Endothelial cell of umbilical vein (primary cell): ENCODE measurements at regions not wholly inside any gene's neighbourhood (a gene's known extent, or its start where the extent isn't known, plus 50 kb on each side); places are given as distances from the start of the nearest gene placed in this dataset.

Experiments used
- BruUV-seq: library from RNA; stranded (reverse); fragments of 400-500 nt; replicated peaks from 2 replicates; lab custom pipeline; 2021; lab: Mats Ljungman, UMichigan
- CTCF ChIA-PET: fragments of 300-600, 350-600 bp; sonication (Branson Sonifier 250); formaldehyde crosslinking; loops from one replicate; lab custom pipeline; 2021; ENCODE audit warnings: antibody characterized with exemption, inconsistent platforms; lab: Charles Lee
- POLR2A ChIA-PET: fragments of 300-600, 350-600 bp; sonication (Branson Sonifier 250); formaldehyde crosslinking; loops from one replicate; lab custom pipeline; 2021; ENCODE audit warnings: antibody characterized with exemption, inconsistent platforms; lab: Charles Lee
- DNase-seq: peaks from one replicate; pipeline ENCODE4 v3.0.0-alpha.2; 2011; ENCODE audit warnings: low read depth, low spot score
- FAIRE-seq: peaks from 2 replicates; lab custom pipeline; 2011; peaks lifted over from hg19 to GRCh38; lab: Jason Lieb, UNC
- H2AFZ ChIP-seq: 2 replicates; pipeline ENCODE4 v1.6.0; 2012; ENCODE audit warnings: low read depth, low read length, control low read depth, inconsistent platforms
- H3K27ac ChIP-seq: 2 replicates; pipeline ENCODE4 v1.5.1; 2011; ENCODE audit warnings: low read depth, mild to moderate bottlenecking, control low read depth, low read length, moderate library complexity; ENCODE audit not compliant: insufficient read depth
- H3K27me3 ChIP-seq, 2 experiments: 2 replicates each; pipeline versions ENCODE4 v1.6.0 to v1.6.1; 2011; ENCODE audit warnings: low read length in 2 of 2, mixed read lengths in 1 of 2; ENCODE audit not compliant: control insufficient read depth in 2 of 2, insufficient read depth in 2 of 2
- H3K36me3 ChIP-seq, 2 experiments: 2 replicates in 1 of 2; 3 replicates in 1 of 2; pipeline ENCODE4 v1.5.1; 2011; ENCODE audit warnings: low read length in 2 of 2, mild to moderate bottlenecking in 1 of 2, moderate library complexity in 1 of 2; ENCODE audit not compliant: control insufficient read depth in 2 of 2, insufficient read depth in 2 of 2; ENCODE audit errors: extremely low read depth in 1 of 2
- H3K4me1 ChIP-seq: 3 replicates; pipeline ENCODE4 v1.5.1; 2011; ENCODE audit warnings: mild to moderate bottlenecking, low read length; ENCODE audit not compliant: control insufficient read depth, insufficient read depth; ENCODE audit errors: extremely low read depth
- H3K4me2 ChIP-seq: 2 replicates; pipeline ENCODE4 v1.6.1; 2011; ENCODE audit warnings: low read length, control low read depth, mixed read lengths; ENCODE audit not compliant: insufficient read depth
- H3K4me3 ChIP-seq, 3 experiments: fragments of 200-600 bp in 1 of 3; sonication (generic), shearing (Covaris generic) in 1 of 3; replicated peaks in 1 of 3; 2 replicates each; pipeline ENCODE4 v1.5.1; 2011 to 2016; ENCODE audit warnings: control low read depth in 3 of 3, low read length in 3 of 3, mild to moderate bottlenecking in 2 of 3, inconsistent platforms in 1 of 3, low read depth in 1 of 3, moderate library complexity in 1 of 3; ENCODE audit not compliant: insufficient read depth in 1 of 3
- H3K79me2 ChIP-seq: 2 replicates; pipeline ENCODE4 v1.6.0; 2012; ENCODE audit warnings: low read length, inconsistent platforms; ENCODE audit not compliant: control insufficient read depth, insufficient read depth
- H3K9ac ChIP-seq: replicated peaks from 2 replicates; pipeline ENCODE3; 2011; ENCODE audit warnings: low read length, control low read depth; ENCODE audit not compliant: insufficient read depth; ENCODE audit errors: extremely low read depth
- H3K9me1 ChIP-seq: replicated peaks from 3 replicates; pipeline ENCODE4 v1.6.0; 2011; ENCODE audit warnings: mild to moderate bottlenecking, low read length; ENCODE audit not compliant: control insufficient read depth, insufficient read depth; ENCODE audit errors: extremely low read depth
- H3K9me3 ChIP-seq: replicated peaks from 2 replicates; pipeline ENCODE4 v1.5.1; 2012; ENCODE audit warnings: low read length, inconsistent platforms; ENCODE audit not compliant: control insufficient read depth, insufficient read depth
- H4K20me1 ChIP-seq: replicated peaks from 2 replicates; pipeline ENCODE3; 2011; ENCODE audit warnings: mild to moderate bottlenecking, low read length; ENCODE audit not compliant: control insufficient read depth, insufficient read depth; ENCODE audit errors: extremely low read depth
- CTCF ChIP-seq, 2 donors: IDR thresholded peaks; 1 replicate in 1 of 2; 2 replicates in 1 of 2; pipeline ENCODE4 v1.5.1; 2011; ENCODE audit warnings: low read length in 2 of 2, mild to moderate bottlenecking in 2 of 2, moderate library complexity in 2 of 2, control low read depth in 1 of 2, inconsistent platforms in 1 of 2, low read depth in 1 of 2; ENCODE audit not compliant: insufficient read depth in 1 of 2; ENCODE audit errors: extremely low read depth in 1 of 2
- EZH2 ChIP-seq: IDR thresholded peaks from 2 replicates; pipeline ENCODE4 v1.6.1; 2012; ENCODE audit warnings: borderline replicate concordance, low read depth, mild to moderate bottlenecking, moderate library complexity, low read length, inconsistent platforms; ENCODE audit not compliant: severe bottlenecking
- FOS ChIP-seq: IDR thresholded peaks from 2 replicates; pipeline ENCODE4 v1.6.1; 2011; ENCODE audit warnings: mild to moderate bottlenecking, low read length, moderate library complexity, borderline replicate concordance; ENCODE audit not compliant: insufficient read depth
- GATA2 ChIP-seq: IDR thresholded peaks from 2 replicates; pipeline ENCODE4 v1.7.0; 2011; ENCODE audit warnings: low read depth, mild to moderate bottlenecking, moderate library complexity, mixed read lengths, low read length; ENCODE audit not compliant: insufficient read length, insufficient read depth
- JUN ChIP-seq: IDR thresholded peaks from 2 replicates; pipeline ENCODE4 v1.6.1; 2011; ENCODE audit warnings: borderline replicate concordance, low read depth; ENCODE audit not compliant: insufficient read length, insufficient read depth
- MAX ChIP-seq: IDR thresholded peaks from 2 replicates; pipeline ENCODE4 v1.6.1; 2011; ENCODE audit not compliant: insufficient read depth, insufficient read length
- MYC ChIP-seq: IDR thresholded peaks from one replicate; pipeline ENCODE4 v1.6.1; 2011; ENCODE audit warnings: mild to moderate bottlenecking, low read depth, low read length
- POLR2A ChIP-seq: IDR thresholded peaks from 2 replicates; pipeline ENCODE4 v1.6.1; 2012; ENCODE audit warnings: low read depth, mild to moderate bottlenecking, control low read depth, low read length
- POLR2AphosphoS5 ChIP-seq: IDR thresholded peaks from 2 replicates; pipeline ENCODE4 v1.6.1; 2012; ENCODE audit warnings: low read depth, mild to moderate bottlenecking, control low read depth, low read length, moderate library complexity; ENCODE audit not compliant: insufficient read depth
- dilution Hi-C: fragments of 300-500 bp; cut with MboI; formaldehyde crosslinking; loops from one replicate; pipeline ENCODE4 v1.15.0; 2019; ENCODE audit warnings: low sequenced_read_pairs; ENCODE audit not compliant: extremely low pct_ligation_motif_present
- intact Hi-C: fragments of 100-400 bp; cut with micrococcal nuclease; formaldehyde crosslinking; loops from one replicate; pipeline ENCODE4 v1.10.0; 2022

GRCh38 chr6:163728442-163729126 is 314.1 kb downstream of the QKI start:
- no peak overlapping the region for H3K9ac ChIP-seq
- no peaks in the 10 kb centered on the region for H3K9me1 ChIP-seq
- DNase-seq (no peak), FAIRE-seq (no peak)
- TF ChIP-seq FOS = no peak
- TF ChIP-seq MAX = no peak
- no peak for TF ChIP-seq MYC
- TF ChIP-seq JUN = no peak
- no peak for TF ChIP-seq EZH2
- no peak for TF ChIP-seq POLR2AphosphoS5
- TF ChIP-seq GATA2 = no peak
- TF ChIP-seq POLR2A = no peak
- TF ChIP-seq CTCF (IDR thresholded peaks at IDR 0.05; ENCODE audit: extremely low read depth in 1 of 2, insufficient read depth in 1 of 2, low read depth in 1 of 2, low read length in 2 of 2) = no peak
- BruUV-seq = no TSS peak
- ChIA-PET POLR2A (no interaction called here), CTCF (no interaction called here)
- H3K4me3 ChIP-seq = no peak overlapping the region
- H3K27me3 ChIP-seq = no peaks in the 10 kb centered on the region
- no peak overlapping the region for H2AFZ ChIP-seq
- no peaks in the 10 kb centered on the region for H3K9me3 ChIP-seq
- dilution Hi-C loops (no loop called here), intact Hi-C loops (no loop called here)
- H3K4me2 ChIP-seq = no peak overlapping the region
- no peak overlapping the region for H3K27ac ChIP-seq
- no peaks in the 10 kb centered on the region for H3K4me1 ChIP-seq
- H3K36me3 ChIP-seq = no peaks in the 10 kb centered on the region
- no peaks in the 10 kb centered on the region for H3K79me2 ChIP-seq
- H4K20me1 ChIP-seq = no peaks in the 10 kb centered on the region
